ENCODE measurements at regions not wholly inside any gene's neighbourhood (a gene's known extent, or its start where the extent isn't known, plus 50 kb on each side); places are given as distances from the start of the nearest gene placed in this dataset.
A peak's percentile ranks its signal among the peaks of the same experiment; 100 is the strongest.

DNA sequence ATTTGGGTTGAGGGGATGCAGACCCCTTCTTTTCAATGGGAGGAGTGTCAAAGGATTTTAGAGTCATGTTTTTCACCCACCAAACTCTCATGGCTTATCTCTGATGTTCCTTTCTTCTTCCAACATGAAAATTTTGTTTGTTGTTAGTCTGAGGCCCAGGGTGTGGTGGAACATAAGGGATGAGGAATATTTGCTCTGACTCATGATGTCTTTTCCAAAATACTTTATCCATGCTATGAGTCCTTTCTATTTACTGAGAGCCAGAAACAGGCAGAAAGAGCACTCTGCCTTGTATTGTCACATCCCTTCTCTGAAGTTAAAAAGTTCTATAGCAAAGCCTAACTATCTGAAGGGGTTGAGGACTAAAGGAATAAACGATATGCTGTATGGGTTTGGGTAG lies 61.6 kb upstream of the GYPA start:
- Histone ChIP-seq H3K36me3 (no peaks in the 10 kb centered on the region), H3K27me3 (no peaks in the 10 kb centered on the region), H3K4me1 (no peaks in the 10 kb centered on the region), H3K27ac (no peak overlapping the region), H3K9me3 (peaks cover 0 to under 1% (median under 1%) of the 10 kb centered on the region in 4 donors), H3K4me3 (no peak overlapping the region)
- ATAC-seq (ENCODE audit: low FRiP score in 2 of 2) (peak in 1 of 2 donors; percentile 45), DNase-seq (no peak)
- TF ChIP-seq POLR2AphosphoS5 (IDR thresholded peaks at IDR 0.05): no peak
- TF ChIP-seq POLR2A (IDR thresholded peaks at IDR 0.05): no peak
- no peak for TF ChIP-seq EP300 (IDR thresholded peaks at IDR 0.05)
- TF ChIP-seq, protein P1, sequence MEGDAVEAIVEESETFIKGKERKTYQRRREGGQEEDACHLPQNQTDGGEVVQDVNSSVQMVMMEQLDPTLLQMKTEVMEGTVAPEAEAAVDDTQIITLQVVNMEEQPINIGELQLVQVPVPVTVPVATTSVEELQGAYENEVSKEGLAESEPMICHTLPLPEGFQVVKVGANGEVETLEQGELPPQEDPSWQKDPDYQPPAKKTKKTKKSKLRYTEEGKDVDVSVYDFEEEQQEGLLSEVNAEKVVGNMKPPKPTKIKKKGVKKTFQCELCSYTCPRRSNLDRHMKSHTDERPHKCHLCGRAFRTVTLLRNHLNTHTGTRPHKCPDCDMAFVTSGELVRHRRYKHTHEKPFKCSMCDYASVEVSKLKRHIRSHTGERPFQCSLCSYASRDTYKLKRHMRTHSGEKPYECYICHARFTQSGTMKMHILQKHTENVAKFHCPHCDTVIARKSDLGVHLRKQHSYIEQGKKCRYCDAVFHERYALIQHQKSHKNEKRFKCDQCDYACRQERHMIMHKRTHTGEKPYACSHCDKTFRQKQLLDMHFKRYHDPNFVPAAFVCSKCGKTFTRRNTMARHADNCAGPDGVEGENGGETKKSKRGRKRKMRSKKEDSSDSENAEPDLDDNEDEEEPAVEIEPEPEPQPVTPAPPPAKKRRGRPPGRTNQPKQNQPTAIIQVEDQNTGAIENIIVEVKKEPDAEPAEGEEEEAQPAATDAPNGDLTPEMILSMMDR (IDR thresholded peaks at IDR 0.05): no peak
- WGBS, 2 donors: 65 to 97% methylated on average over 1 of the region's 1 CpG

DNA sequence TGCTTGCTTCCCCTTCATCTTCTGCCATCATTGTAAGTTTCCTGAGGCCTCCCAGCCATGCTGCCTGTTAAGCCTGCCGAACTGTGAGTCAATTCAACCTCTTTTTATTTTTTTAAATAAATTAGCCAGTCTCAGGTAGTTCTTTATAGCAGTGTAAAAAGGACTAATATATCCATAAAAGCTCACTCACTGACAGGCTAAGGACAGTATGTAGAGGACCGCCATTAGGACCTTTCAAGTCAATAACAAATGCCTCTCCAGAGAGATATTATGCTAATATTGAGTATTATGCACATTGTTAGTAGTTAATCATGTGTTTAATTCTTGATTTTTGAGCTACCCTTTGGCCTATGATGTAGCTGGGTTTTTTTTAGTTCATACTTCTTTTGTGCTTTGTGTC lies 62.6 kb upstream of the GYPA start:
- Histone ChIP-seq H3K4me1 (no peaks in the 10 kb centered on the region), H3K4me3 (no peak overlapping the region), H3K9me3 (no peaks in the 10 kb centered on the region), H3K27me3 (no peaks in the 10 kb centered on the region), H3K36me3 (no peaks in the 10 kb centered on the region), H3K27ac (no peak overlapping the region)
- DNase-seq (no peak), ATAC-seq (ENCODE audit: low FRiP score in 2 of 2) (no peak)
- TF ChIP-seq, protein P1 (IDR thresholded peaks at IDR 0.05): no peak
- TF ChIP-seq POLR2A (IDR thresholded peaks at IDR 0.05) (no peak), EP300 (IDR thresholded peaks at IDR 0.05) (no peak), POLR2AphosphoS5 (IDR thresholded peaks at IDR 0.05) (no peak)
- 79 to 92% methylated on average over 2 of the region's 2 CpGs for WGBS, 2 donors

DNA sequence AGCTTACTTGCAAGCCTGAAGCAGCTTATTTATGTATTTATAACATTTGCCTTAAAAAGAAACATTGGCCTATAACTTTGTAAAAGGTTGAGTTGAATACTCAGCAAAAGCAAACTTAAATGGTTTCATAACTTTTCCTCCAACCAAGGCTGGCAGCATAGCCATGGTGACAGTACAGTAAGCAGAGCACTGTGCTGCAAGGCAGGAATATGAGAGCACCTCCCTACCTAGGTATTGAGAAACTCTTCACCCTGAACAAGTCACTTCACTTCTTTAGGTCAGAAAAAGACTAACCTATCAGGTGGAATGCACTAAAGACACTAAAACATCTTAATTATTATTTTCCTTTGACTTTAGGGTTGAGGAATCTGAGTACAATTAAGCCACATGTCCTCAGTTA lies 63.9 kb upstream of the GYPA start:
- TF ChIP-seq EP300 (IDR thresholded peaks at IDR 0.05): no peak
- TF ChIP-seq, protein P1 (IDR thresholded peaks at IDR 0.05): no peak
- TF ChIP-seq POLR2AphosphoS5 (IDR thresholded peaks at IDR 0.05): no peak
- TF ChIP-seq POLR2A (IDR thresholded peaks at IDR 0.05): no peak
- Histone ChIP-seq H3K36me3 (no peaks in the 10 kb centered on the region), H3K4me1 (no peaks in the 10 kb centered on the region), H3K9me3 (no peaks in the 10 kb centered on the region), H3K4me3 (no peak overlapping the region), H3K27me3 (no peaks in the 10 kb centered on the region), H3K27ac (no peak overlapping the region)
- no peak for ATAC-seq (ENCODE audit: low FRiP score in 2 of 2)
- no peak for DNase-seq

DNA sequence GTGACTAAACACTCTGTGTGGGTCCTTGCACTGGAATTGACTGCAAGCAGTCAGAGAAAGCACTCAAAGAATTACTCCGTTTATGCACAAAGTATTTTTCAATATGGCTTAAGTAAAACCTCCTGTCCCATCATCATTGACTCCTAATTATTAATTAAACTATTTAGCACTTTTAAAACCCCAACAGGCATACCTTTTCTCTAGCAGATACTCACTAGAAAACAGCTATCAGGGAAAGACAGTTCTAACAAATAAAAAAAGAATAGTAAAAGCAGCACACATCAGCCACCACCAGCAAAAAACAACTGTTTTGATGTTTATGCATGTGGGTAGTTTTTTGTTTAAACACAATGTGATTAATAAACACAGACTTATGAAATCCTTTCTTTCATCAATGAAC lies 66.2 kb upstream of the GYPA start:
- H3K4me3 ChIP-seq: no peak overlapping the region
- DNase-seq: no peak
- H3K36me3 ChIP-seq: no peaks in the 10 kb centered on the region
- H3K9me3 ChIP-seq: no peaks in the 10 kb centered on the region
- WGBS, 2 donors: 70 to 89% methylated on average over 1 of the region's 1 CpG
- no peak overlapping the region for H3K27ac ChIP-seq
- TF ChIP-seq POLR2AphosphoS5 (IDR thresholded peaks at IDR 0.05) (no peak), EP300 (IDR thresholded peaks at IDR 0.05) (no peak), POLR2A (IDR thresholded peaks at IDR 0.05) (no peak)
- TF ChIP-seq, protein P1 (IDR thresholded peaks at IDR 0.05): no peak
- no peaks in the 10 kb centered on the region for H3K27me3 ChIP-seq
- no peaks in the 10 kb centered on the region for H3K4me1 ChIP-seq
- ATAC-seq (ENCODE audit: low FRiP score in 2 of 2): no peak

DNA sequence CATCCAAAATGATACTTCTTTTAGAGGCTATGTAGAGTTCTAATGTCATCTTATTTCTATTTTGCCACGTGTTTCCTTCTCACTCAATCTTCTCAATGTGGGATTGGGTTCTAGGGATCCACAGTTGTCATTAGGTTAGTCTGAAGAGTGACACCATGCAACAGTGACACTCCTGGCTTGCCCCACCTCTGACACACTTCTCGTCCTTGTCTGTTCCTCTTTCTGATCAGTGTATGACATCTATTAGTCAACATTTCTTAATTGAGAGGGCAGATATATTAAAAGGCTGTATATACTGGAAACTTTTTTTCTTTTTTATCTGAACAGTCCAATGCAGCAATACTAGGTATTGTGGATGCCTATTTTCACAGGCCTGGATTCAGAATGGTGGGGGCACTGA lies 67.6 kb upstream of the GYPA start:
- ATAC-seq (ENCODE audit: low FRiP score in 2 of 2): no peak
- no peak overlapping the region for H3K4me3 ChIP-seq
- no peak overlapping the region for H3K27ac ChIP-seq
- no peak for DNase-seq
- H3K9me3 ChIP-seq: no peaks in the 10 kb centered on the region
- H3K36me3 ChIP-seq: no peaks in the 10 kb centered on the region
- H3K4me1 ChIP-seq: no peaks in the 10 kb centered on the region
- 61 to 69% methylated on average over 2 of the region's 2 CpGs for WGBS, 2 donors
- H3K27me3 ChIP-seq: no peaks in the 10 kb centered on the region
- TF ChIP-seq EP300 (IDR thresholded peaks at IDR 0.05) (no peak), POLR2A (IDR thresholded peaks at IDR 0.05) (no peak), POLR2AphosphoS5 (IDR thresholded peaks at IDR 0.05) (no peak)
- TF ChIP-seq, protein P1 (IDR thresholded peaks at IDR 0.05): no peak

Measured in upper lobe of left lung (tissue), 6 donors.